Lower leg skin (tissue), 4 donors: ENCODE measurements at regions not wholly inside any gene's neighbourhood (a gene's known extent, or its start where the extent isn't known, plus 50 kb on each side); places are given as distances from the start of the nearest gene placed in this dataset.
A peak's percentile ranks its signal among the peaks of the same experiment; 100 is the strongest.

Source experiments
- DNase-seq, 2 donors: peaks; one replicate each; pipeline ENCODE4 v3.0.0-alpha.2; 2019; ENCODE audit warnings: low spot score in 2 of 2
- H3K4me3 ChIP-seq: fragments of 200-600 bp; sonication (generic); 2 replicates; pipeline ENCODE4 v1.5.1; 2017; ENCODE audit warnings: mild to moderate bottlenecking, low read depth; ENCODE audit not compliant: poor library complexity, severe bottlenecking
- POLR2A ChIP-seq, 2 donors: fragments of 450-650 bp; IDR thresholded peaks; one replicate each; pipeline ENCODE4 v1.6.1; 2016 to 2017; ENCODE audit warnings: antibody characterized with exemption in 2 of 2, mild to moderate bottlenecking in 1 of 2, moderate library complexity in 1 of 2
- WGBS, 2 donors: methylation state at CpG; one replicate each; pipeline ENCODE4 v1.1.5; 2018; 5-methylcytosine and 5-hydroxymethylcytosine counted together
- intact Hi-C: fragments of 100-400 bp; cut with DNase I; formaldehyde crosslinking; loops from one replicate; pipeline ENCODE4 v1.15.0; 2023; ENCODE audit warnings: low total_unique reads
- TF ChIP-seq, protein P1 (sequence below), 3 donors: fragments of 450-650 bp; IDR thresholded peaks; one replicate each; pipeline ENCODE4 v1.5.1; 2016; ENCODE audit warnings: antibody characterized with exemption in 3 of 3, mild to moderate bottlenecking in 3 of 3, moderate library complexity in 2 of 3

DNA sequence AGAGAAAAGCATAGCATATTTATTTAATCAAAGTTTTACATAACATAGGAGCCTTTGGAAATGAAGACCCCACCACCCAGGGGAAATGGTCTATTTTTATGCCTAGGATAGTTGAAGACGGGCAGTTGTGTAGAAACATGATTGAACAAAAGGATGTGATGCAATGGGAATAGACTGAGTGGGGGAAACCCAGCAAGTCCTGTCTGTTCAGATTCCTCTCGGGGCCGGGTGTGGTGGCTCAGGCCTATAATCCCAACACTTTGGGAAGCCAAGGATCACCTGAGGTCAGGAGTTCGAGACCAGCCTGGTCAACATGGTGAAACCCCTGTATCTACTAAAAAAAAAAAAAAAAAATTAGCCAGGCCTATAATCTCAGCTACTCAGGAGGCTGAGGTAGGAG, 298.3 kb downstream of the MATN1 start:
- 40 to 58% methylated on average over 4 of the region's 4 CpGs for WGBS, 2 donors
- H3K4me3 ChIP-seq = no peak overlapping the region
- TF ChIP-seq, protein P1, sequence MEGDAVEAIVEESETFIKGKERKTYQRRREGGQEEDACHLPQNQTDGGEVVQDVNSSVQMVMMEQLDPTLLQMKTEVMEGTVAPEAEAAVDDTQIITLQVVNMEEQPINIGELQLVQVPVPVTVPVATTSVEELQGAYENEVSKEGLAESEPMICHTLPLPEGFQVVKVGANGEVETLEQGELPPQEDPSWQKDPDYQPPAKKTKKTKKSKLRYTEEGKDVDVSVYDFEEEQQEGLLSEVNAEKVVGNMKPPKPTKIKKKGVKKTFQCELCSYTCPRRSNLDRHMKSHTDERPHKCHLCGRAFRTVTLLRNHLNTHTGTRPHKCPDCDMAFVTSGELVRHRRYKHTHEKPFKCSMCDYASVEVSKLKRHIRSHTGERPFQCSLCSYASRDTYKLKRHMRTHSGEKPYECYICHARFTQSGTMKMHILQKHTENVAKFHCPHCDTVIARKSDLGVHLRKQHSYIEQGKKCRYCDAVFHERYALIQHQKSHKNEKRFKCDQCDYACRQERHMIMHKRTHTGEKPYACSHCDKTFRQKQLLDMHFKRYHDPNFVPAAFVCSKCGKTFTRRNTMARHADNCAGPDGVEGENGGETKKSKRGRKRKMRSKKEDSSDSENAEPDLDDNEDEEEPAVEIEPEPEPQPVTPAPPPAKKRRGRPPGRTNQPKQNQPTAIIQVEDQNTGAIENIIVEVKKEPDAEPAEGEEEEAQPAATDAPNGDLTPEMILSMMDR (IDR thresholded peaks at IDR 0.05) = no peak
- TF ChIP-seq POLR2A (IDR thresholded peaks at IDR 0.05) = no peak
- intact Hi-C loops = no loop called here
- peak in 1 of 2 donors; percentile 76 for DNase-seq

DNA sequence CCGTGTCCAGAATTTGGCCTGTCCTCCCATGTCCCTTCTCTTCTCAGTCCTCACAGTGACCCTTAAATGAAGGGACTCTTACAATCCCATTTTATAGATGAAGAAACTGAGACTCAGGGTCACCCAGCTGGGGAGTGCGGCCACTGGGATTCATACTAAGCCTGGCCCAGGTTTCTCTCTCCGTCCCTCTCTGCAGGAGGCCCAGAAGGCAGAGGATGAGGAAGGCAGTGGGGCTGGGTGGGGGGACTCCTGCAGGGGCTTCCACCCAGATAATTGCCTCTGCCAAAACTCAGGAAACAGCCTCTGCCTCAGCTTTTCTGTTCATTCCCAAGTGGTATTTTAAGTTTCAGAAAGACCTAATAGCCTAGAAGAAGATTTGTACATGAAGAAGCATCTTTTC, 299.8 kb downstream of the MATN1 start:
- WGBS, 2 donors = 87% methylated on average over 3 of the region's 3 CpGs
- intact Hi-C loops = no loop called here
- peak in 1 of 2 donors; percentile 62 for DNase-seq
- TF ChIP-seq, protein P1 (IDR thresholded peaks at IDR 0.05) = no peak
- TF ChIP-seq POLR2A (IDR thresholded peaks at IDR 0.05) = no peak
- no peak overlapping the region for H3K4me3 ChIP-seq

DNA sequence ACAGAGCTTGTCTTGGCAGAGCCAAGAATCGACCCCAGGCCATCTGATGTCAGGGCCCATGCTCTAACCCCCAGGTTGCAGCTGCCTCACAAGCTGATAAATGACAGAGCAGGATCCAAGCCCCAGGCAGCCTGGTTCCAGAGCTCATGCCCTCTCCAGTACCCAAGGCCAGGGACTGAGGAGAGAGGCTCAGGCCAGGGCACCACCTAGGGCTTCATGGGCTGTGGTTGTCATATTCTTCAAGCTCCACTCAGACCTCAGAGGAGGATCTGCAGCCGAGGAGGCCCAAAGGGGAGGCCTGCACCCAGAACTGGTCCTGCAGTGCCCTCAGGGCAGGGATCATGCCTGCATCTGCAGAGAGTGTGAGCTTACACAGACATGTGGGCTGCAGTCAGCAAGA, 301.1 kb downstream of the MATN1 start:
- TF ChIP-seq, protein P1 (IDR thresholded peaks at IDR 0.05) = no peak
- no peak for TF ChIP-seq POLR2A (IDR thresholded peaks at IDR 0.05)
- no peak overlapping the region for H3K4me3 ChIP-seq
- intact Hi-C loops = no loop called here
- DNase-seq = peak in 1 of 2 donors; percentile 77
- WGBS, 2 donors = 57 to 68% methylated on average over 2 of the region's 2 CpGs

DNA sequence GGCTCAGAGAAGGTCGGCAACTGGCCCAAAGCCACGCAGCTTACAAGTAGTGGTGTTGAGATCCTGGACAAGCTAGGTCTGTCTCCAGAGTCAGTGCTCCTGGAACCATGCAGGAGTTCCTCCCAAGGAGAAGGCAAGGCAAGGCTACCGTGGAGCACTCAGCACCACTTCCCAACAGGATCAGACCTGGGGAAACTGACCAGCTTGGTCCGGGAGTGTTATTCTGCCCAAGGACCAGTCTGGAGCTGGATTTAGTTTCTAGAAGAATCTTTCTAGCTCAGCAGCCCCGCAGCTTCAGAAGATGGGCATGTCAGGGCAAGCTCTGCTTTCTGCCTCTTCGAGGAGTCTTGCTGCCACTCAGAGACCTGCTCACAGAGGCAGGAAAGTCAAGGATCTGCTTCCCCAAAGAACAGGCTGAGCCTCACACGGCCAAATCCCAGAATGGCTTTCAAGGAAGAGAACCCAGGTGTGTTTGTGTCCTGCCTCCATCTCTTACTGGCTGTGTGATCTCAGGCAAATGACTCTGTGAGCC, 302.8 kb downstream of the MATN1 start:
- TF ChIP-seq POLR2A (IDR thresholded peaks at IDR 0.05) = no peak
- TF ChIP-seq, protein P1 (IDR thresholded peaks at IDR 0.05) = no peak
- H3K4me3 ChIP-seq = no peak overlapping the region
- DNase-seq = peak in 1 of 2 donors; percentile 79
- intact Hi-C loops = no loop called here
- WGBS, 2 donors = 66 to 67% methylated on average over 7 of the region's 7 CpGs

DNA sequence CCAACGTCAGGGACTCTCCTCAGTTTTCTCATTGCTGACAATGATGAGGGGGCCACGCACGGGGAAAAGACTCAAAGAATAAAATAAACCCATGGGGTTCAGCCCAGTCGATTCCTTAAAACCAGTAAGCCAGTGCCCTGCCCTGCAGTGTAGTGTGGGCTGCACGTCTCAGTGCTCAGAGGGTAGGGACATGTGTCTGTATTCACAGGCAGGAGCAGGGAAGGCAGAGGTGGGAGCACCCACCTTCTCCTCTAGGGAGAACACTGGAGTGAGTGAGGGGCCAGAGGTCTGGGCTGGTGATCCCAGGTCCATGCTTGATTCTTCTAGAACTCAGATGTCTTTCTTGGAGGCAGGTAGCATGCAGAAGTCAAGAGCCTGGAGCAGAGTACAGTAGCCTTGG, 303.6 kb downstream of the MATN1 start:
- no peak overlapping the region for H3K4me3 ChIP-seq
- TF ChIP-seq, protein P1 (IDR thresholded peaks at IDR 0.05) = no peak
- no peak for TF ChIP-seq POLR2A (IDR thresholded peaks at IDR 0.05)
- intact Hi-C loops = no loop called here
- 72 to 73% methylated on average over 5 of the region's 5 CpGs for WGBS, 2 donors
- DNase-seq = peak in 1 of 2 donors; percentile 62
